WTC11 (cell line): ENCODE measurements at regions not wholly inside any gene's neighbourhood (a gene's known extent, or its start where the extent isn't known, plus 50 kb on each side); places are given as distances from the start of the nearest gene placed in this dataset.

Experiments
- ATAC-seq: fragments of 200-7000 bp; cut with Tn5 transposase; 2 replicates; pipeline ENCODE4 v1.10.0; 2021; ENCODE audit warnings: mild to moderate bottlenecking, moderate library complexity
- CTCF ChIA-PET: fragments of 300-600 bp; sonication (Branson Sonifier 250); formaldehyde crosslinking; loops from one replicate; lab custom pipeline; 2021; ENCODE audit warnings: antibody characterized with exemption; lab: Charles Lee
- POLR2A ChIA-PET: fragments of 350-600 bp; sonication (Branson Sonifier 250); formaldehyde crosslinking; loops from one replicate; lab custom pipeline; 2021; ENCODE audit warnings: antibody characterized with exemption; lab: Charles Lee
- DNase-seq: peaks from one replicate; pipeline ENCODE4 v3.0.0; 2021; ENCODE audit warnings: low spot score
- H3K27ac Mint-ChIP-seq: 2 replicates; pipeline ENCODE4 v1.8.0; 2021; ENCODE audit warnings: mixed read lengths
- H3K27me3 Mint-ChIP-seq: 2 replicates; pipeline ENCODE4 v1.8.0; 2021; ENCODE audit warnings: low read depth, mild to moderate bottlenecking, moderate library complexity, mixed read lengths
- H3K36me3 Mint-ChIP-seq: 2 replicates; pipeline ENCODE4 v1.8.0; 2021; ENCODE audit warnings: mixed read lengths
- H3K4me1 Mint-ChIP-seq: 2 replicates; pipeline ENCODE4 v1.8.0; 2022; ENCODE audit warnings: mixed read lengths
- H3K4me3 Mint-ChIP-seq: 2 replicates; pipeline ENCODE4 v1.8.0; 2021; ENCODE audit warnings: mild to moderate bottlenecking, moderate library complexity, mixed read lengths
- H3K9me3 Mint-ChIP-seq: 2 replicates; pipeline ENCODE4 v1.8.0; 2021; ENCODE audit warnings: mixed read lengths
- ATF3 ChIP-seq: sonication (generic); formaldehyde crosslinking; conservative IDR thresholded peaks from 2 replicates; pipeline ENCODE4 v1.8.1; 2022; ENCODE audit warnings: mild to moderate bottlenecking, missing genetic modification reagents
- CDX4 ChIP-seq: fragments of 250-450 bp; sonication (Bioruptor Pico); IDR thresholded peaks from 2 replicates; pipeline ENCODE4 v1.9.0; 2021; ENCODE audit warnings: moderate library complexity, mild to moderate bottlenecking, inconsistent platforms, borderline replicate concordance
- CREB1 ChIP-seq: sonication (generic); formaldehyde crosslinking; IDR thresholded peaks from 2 replicates; pipeline ENCODE4 v1.8.0; 2023; ENCODE audit warnings: mild to moderate bottlenecking, missing genetic modification reagents
- CTCF ChIP-seq: fragments of 200-600 bp; IDR thresholded peaks from 2 replicates; pipeline ENCODE4 v1.8.0; 2022; ENCODE audit warnings: antibody characterized with exemption
- E2F1 ChIP-seq: sonication (generic); formaldehyde crosslinking; IDR thresholded peaks from 2 replicates; pipeline ENCODE4 v1.8.0; 2022; ENCODE audit warnings: mild to moderate bottlenecking, missing genetic modification reagents
- E2F5 ChIP-seq: sonication (generic); formaldehyde crosslinking; IDR thresholded peaks from 2 replicates; pipeline ENCODE4 v1.8.1; 2022; ENCODE audit warnings: mild to moderate bottlenecking, moderate library complexity, missing genetic modification reagents
- ELF4 ChIP-seq: sonication (generic); formaldehyde crosslinking; IDR thresholded peaks from 2 replicates; pipeline ENCODE4 v1.8.1; 2022; ENCODE audit warnings: low read depth, mild to moderate bottlenecking, moderate library complexity, missing genetic modification reagents
- ERG ChIP-seq: fragments of 250-450 bp; sonication (Bioruptor Pico); IDR thresholded peaks from 2 replicates; pipeline ENCODE4 v1.8.0; 2021; ENCODE audit warnings: mild to moderate bottlenecking
- FOXJ3 ChIP-seq: sonication (generic); formaldehyde crosslinking; IDR thresholded peaks from 2 replicates; pipeline ENCODE4 v1.9.0; 2021; ENCODE audit warnings: missing genetic modification reagents, mild to moderate bottlenecking, borderline replicate concordance
- HMGXB4 ChIP-seq: sonication (generic); formaldehyde crosslinking; IDR thresholded peaks from 2 replicates; pipeline ENCODE4 v1.8.1; 2023; ENCODE audit warnings: mild to moderate bottlenecking, moderate library complexity, missing genetic modification reagents
- MLX ChIP-seq: sonication (generic); formaldehyde crosslinking; IDR thresholded peaks from 2 replicates; pipeline ENCODE4 v1.8.1; 2023; ENCODE audit warnings: mild to moderate bottlenecking, missing genetic modification reagents, moderate library complexity
- NFYB ChIP-seq: sonication (generic); formaldehyde crosslinking; conservative IDR thresholded peaks from 2 replicates; pipeline ENCODE4 v1.8.0; 2022; ENCODE audit warnings: low read depth, missing genetic modification reagents
- NR1H2 ChIP-seq: sonication (generic); formaldehyde crosslinking; IDR thresholded peaks from 2 replicates; pipeline ENCODE4 v1.9.0; 2021; ENCODE audit warnings: mild to moderate bottlenecking, moderate library complexity, missing genetic modification reagents
- OVOL2 ChIP-seq: fragments of 250-450 bp; sonication (Bioruptor Pico); IDR thresholded peaks from 2 replicates; pipeline ENCODE4 v1.9.0; 2021; ENCODE audit warnings: mild to moderate bottlenecking, borderline replicate concordance
- PREB ChIP-seq: sonication (generic); formaldehyde crosslinking; IDR thresholded peaks from 2 replicates; pipeline ENCODE4 v1.8.1; 2022; ENCODE audit warnings: mild to moderate bottlenecking, missing genetic modification reagents, moderate library complexity, borderline replicate concordance
- RELA ChIP-seq: sonication (generic); formaldehyde crosslinking; IDR thresholded peaks from 2 replicates; pipeline ENCODE4 v1.8.1; 2022; ENCODE audit warnings: missing genetic modification reagents, mild to moderate bottlenecking, borderline replicate concordance
- RORB ChIP-seq: fragments of 250-450 bp; sonication (Bioruptor Pico); IDR thresholded peaks from 2 replicates; pipeline ENCODE4 v1.9.0; 2021; ENCODE audit warnings: mild to moderate bottlenecking
- SP1 ChIP-seq: sonication (generic); formaldehyde crosslinking; conservative IDR thresholded peaks from 2 replicates; pipeline ENCODE4 v1.8.1; 2022; ENCODE audit warnings: missing genetic modification reagents
- TEAD4 ChIP-seq: sonication (generic); formaldehyde crosslinking; IDR thresholded peaks from 2 replicates; pipeline ENCODE4 v1.8.0; 2022; ENCODE audit warnings: mild to moderate bottlenecking, missing genetic modification reagents
- ZNF138 ChIP-seq: sonication (generic); formaldehyde crosslinking; conservative IDR thresholded peaks from 2 replicates; pipeline ENCODE4 v1.8.1; 2022; ENCODE audit warnings: mild to moderate bottlenecking, moderate library complexity, missing genetic modification reagents
- ZNF396 ChIP-seq: fragments of 250-450 bp; sonication (Bioruptor Pico); IDR thresholded peaks from 2 replicates; pipeline ENCODE4 v1.8.0; 2021; ENCODE audit warnings: mild to moderate bottlenecking, moderate library complexity, borderline replicate concordance
- ZNF532 ChIP-seq: fragments of 250-450 bp; sonication (Bioruptor Pico); IDR thresholded peaks from 2 replicates; pipeline ENCODE4 v1.9.0; 2021; ENCODE audit warnings: mild to moderate bottlenecking, borderline replicate concordance

GRCh38 chr2:57959390-57959789 lies 87.2 kb upstream of the VRK2 start (continued):
- TF ChIP-seq CDX4 (no peak), E2F1 (CRISPR knock-in tag) (no peak)
- TF ChIP-seq, all 79 proteins: peak for 0

- no peaks in the 10 kb centered on the region for H3K9me3 Mint-ChIP-seq
- CTCF ChIA-PET = no interaction called here
- H3K27ac Mint-ChIP-seq = no peak overlapping the region
These were observed 83.7 kb upstream of the VRK2 start for GRCh38 chr2:57962861-57963260.

More at GRCh38 chr2:57962861-57963260, 83.7 kb upstream of the VRK2 start:
- no peak overlapping the region for H3K4me3 Mint-ChIP-seq
- H3K27me3 Mint-ChIP-seq = no peaks in the 10 kb centered on the region
- no peak for ATAC-seq
- H3K36me3 Mint-ChIP-seq = no peaks in the 10 kb centered on the region
- no peak for TF ChIP-seq E2F5
- no peak for TF ChIP-seq ZNF396 (CRISPR knock-in tag)
- TF ChIP-seq RELA (CRISPR knock-in tag) = no peak
- TF ChIP-seq CREB1 = no peak
- TF ChIP-seq ERG = no peak
- TF ChIP-seq MLX = no peak
- TF ChIP-seq FOXJ3 (CRISPR knock-in tag) = no peak
- no peak for TF ChIP-seq NR1H2 (CRISPR knock-in tag)
- no peak for TF ChIP-seq ATF3 (CRISPR knock-in tag)
- no peak for TF ChIP-seq OVOL2 (CRISPR knock-in tag)
- no peak for TF ChIP-seq ZNF532 (CRISPR knock-in tag)
- no peak for TF ChIP-seq HMGXB4
- TF ChIP-seq ELF4 (CRISPR knock-in tag) = no peak
- no peak for TF ChIP-seq TEAD4 (CRISPR knock-in tag)
- TF ChIP-seq NFYB = no peak
- no peak for TF ChIP-seq PREB (CRISPR knock-in tag)
- no peak for TF ChIP-seq RORB (CRISPR knock-in tag)
- no peak for TF ChIP-seq ZNF138 (CRISPR knock-in tag)
- TF ChIP-seq SP1 (CRISPR knock-in tag) = no peak
- no peak for TF ChIP-seq CTCF
- POLR2A ChIA-PET = no interaction called here
- H3K4me1 Mint-ChIP-seq = peaks cover 13% of the 10 kb centered on the region
- no peak for DNase-seq
